IMR-90 (cell line): ENCODE measurements at regions not wholly inside any gene's neighbourhood (a gene's known extent, or its start where the extent isn't known, plus 50 kb on each side); places are given as distances from the start of the nearest gene placed in this dataset.

Source experiments
- ATAC-seq: fragments of 200-7000 bp; cut with Tn5 transposase; 2 replicates; pipeline ENCODE4 v1.9.1; 2020; ENCODE audit warnings: low read depth, mild to moderate bottlenecking, moderate library complexity
- BruUV-seq: library from RNA; stranded (reverse); fragments of 400-500 nt; replicated peaks from 2 replicates; lab custom pipeline; 2021; lab: Mats Ljungman, UMichigan
- CTCF ChIA-PET: fragments of 300-600 bp; formaldehyde crosslinking; extraction: SDS; loops from one replicate; lab custom pipeline; 2021; ENCODE audit warnings: antibody characterized with exemption; lab: Yijun Ruan, JAX
- POLR2A ChIA-PET: fragments of 300-600 bp; sonication (Branson Sonifier 250); formaldehyde crosslinking; loops from one replicate; lab custom pipeline; 2022; ENCODE audit warnings: antibody characterized with exemption; ENCODE audit not compliant: unreplicated experiment; lab: Charles Lee
- DNase-seq: peaks from one replicate; pipeline ENCODE4 v3.0.0; 2013
- H2AFZ ChIP-seq: replicated peaks from 2 replicates; pipeline ENCODE3; 2013; ENCODE audit warnings: low read length, mild to moderate bottlenecking; ENCODE audit not compliant: poor library complexity
- H2AK5ac ChIP-seq: 2 replicates; pipeline ENCODE4 v1.6.1; 2013; ENCODE audit warnings: low read depth, low read length, inconsistent platforms
- H2AK9ac ChIP-seq: replicated peaks from 2 replicates; pipeline ENCODE3; 2013; ENCODE audit warnings: mild to moderate bottlenecking, low read depth, low read length, moderate library complexity; ENCODE audit not compliant: poor library complexity
- H2BK120ac ChIP-seq: 2 replicates; pipeline ENCODE4 v1.6.1; 2013; ENCODE audit warnings: low read depth, low read length, inconsistent platforms
- H2BK15ac ChIP-seq: 3 replicates; pipeline ENCODE4 v1.6.1; 2013; ENCODE audit warnings: low read depth, low read length, inconsistent platforms
- H2BK20ac ChIP-seq: 2 replicates; pipeline ENCODE4 v1.6.1; 2013; ENCODE audit warnings: low read depth, mild to moderate bottlenecking, inconsistent platforms, low read length, moderate library complexity
- H2BK5ac ChIP-seq: 2 replicates; pipeline ENCODE4 v1.6.1; 2013; ENCODE audit warnings: mild to moderate bottlenecking, low read depth, low read length, inconsistent platforms; ENCODE audit not compliant: poor library complexity, severe bottlenecking
- H3K14ac ChIP-seq: replicated peaks from 2 replicates; pipeline ENCODE4 v1.6.1; 2013; ENCODE audit warnings: low read depth, low read length, inconsistent platforms
- H3K18ac ChIP-seq: 2 replicates; pipeline ENCODE4 v1.6.1; 2013; ENCODE audit warnings: low read depth, low read length, control low read depth
- H3K23ac ChIP-seq: 2 replicates; pipeline ENCODE4 v1.6.1; 2013; ENCODE audit warnings: low read depth, low read length, inconsistent platforms
- H3K27ac ChIP-seq: 2 replicates; pipeline ENCODE4 v1.5.1; 2013; ENCODE audit warnings: mild to moderate bottlenecking, control low read depth, low read length; ENCODE audit not compliant: insufficient read depth
- H3K27me3 ChIP-seq: 2 replicates; pipeline ENCODE4 v1.6.1; 2013; ENCODE audit warnings: low read length; ENCODE audit not compliant: control insufficient read depth, insufficient read depth
- H3K36me3 ChIP-seq: 2 replicates; pipeline ENCODE4 v1.6.1; 2013; ENCODE audit warnings: low read length, mixed read lengths; ENCODE audit not compliant: control insufficient read depth, insufficient read depth
- H3K4ac ChIP-seq: 2 replicates; pipeline ENCODE4 v1.6.1; 2013; ENCODE audit warnings: low read depth, low read length, inconsistent platforms
- H3K4me1 ChIP-seq: 2 replicates; pipeline ENCODE4 v1.6.1; 2013; ENCODE audit warnings: low read length, mixed read lengths; ENCODE audit not compliant: control insufficient read depth, insufficient read depth
- H3K4me2 ChIP-seq: 2 replicates; pipeline ENCODE4 v1.6.1; 2013; ENCODE audit warnings: low read depth, mild to moderate bottlenecking, control low read depth, low read length, moderate library complexity
- H3K4me3 ChIP-seq: 2 replicates; pipeline ENCODE4 v1.5.1; 2013; ENCODE audit warnings: low read depth, mild to moderate bottlenecking, control low read depth, low read length, moderate library complexity; ENCODE audit not compliant: insufficient read depth
- H3K56ac ChIP-seq: 2 replicates; pipeline ENCODE4 v1.6.1; 2013; ENCODE audit warnings: low read length, inconsistent platforms; ENCODE audit not compliant: insufficient read depth; ENCODE audit errors: extremely low read depth
- H3K79me1 ChIP-seq, 2 experiments: 2 replicates each; pipeline ENCODE4 v1.6.1; 2013; ENCODE audit warnings: low read length in 2 of 2, inconsistent platforms in 1 of 2, low read depth in 1 of 2
- H3K9ac ChIP-seq: 2 replicates; pipeline ENCODE4 v1.6.1; 2013; ENCODE audit warnings: low read depth, low read length, control low read depth
- H3K9me1 ChIP-seq: 2 replicates; pipeline ENCODE4 v1.6.1; 2013; ENCODE audit warnings: low read length, inconsistent platforms; ENCODE audit not compliant: insufficient read depth
- H3K9me3 ChIP-seq: 2 replicates; pipeline ENCODE4 v1.6.1; 2013; ENCODE audit warnings: low read length; ENCODE audit not compliant: control insufficient read depth, insufficient read depth
- H4K20me1 ChIP-seq: 2 replicates; pipeline ENCODE4 v1.6.1; 2013; ENCODE audit warnings: low read length, inconsistent platforms; ENCODE audit not compliant: insufficient read depth
- H4K5ac ChIP-seq: 2 replicates; pipeline ENCODE4 v1.6.1; 2013; ENCODE audit warnings: mild to moderate bottlenecking, low read depth, low read length, control low read depth
- H4K8ac ChIP-seq, 2 experiments: 2 replicates each; pipeline ENCODE4 v1.6.1; 2013; ENCODE audit warnings: low read depth in 2 of 2, low read length in 2 of 2, control low read depth in 1 of 2, inconsistent platforms in 1 of 2
- H4K91ac ChIP-seq: 2 replicates; pipeline ENCODE4 v1.6.1; 2013; ENCODE audit warnings: low read depth, low read length, inconsistent platforms; ENCODE audit not compliant: insufficient read depth
- CEBPB ChIP-seq: IDR thresholded peaks from 2 replicates; pipeline ENCODE4 v1.6.1; 2012; ENCODE audit warnings: low read depth, low read length, improper control_type of control experiment
- RCOR1 ChIP-seq: IDR thresholded peaks from 2 replicates; pipeline ENCODE4 v1.6.1; 2012; ENCODE audit warnings: mild to moderate bottlenecking, low read length, improper control_type of control experiment; ENCODE audit not compliant: insufficient replicate concordance
- USF2 ChIP-seq: fragments of 150-350 bp; IDR thresholded peaks from 2 replicates; pipeline ENCODE4 v1.6.1; 2017; ENCODE audit warnings: mild to moderate bottlenecking, antibody characterized with exemption, low read length, low read depth
- WGBS, 2 experiments: methylation state at CpG; one replicate each; pipeline versions ENCODE4 v1.1.5 to v1.1.7; 2013; ENCODE audit warnings: missing lambda C conversion rate in 2 of 2; ENCODE audit not compliant: insufficient read length in 1 of 2; ENCODE audit errors: extremely low coverage in 2 of 2; 5-methylcytosine and 5-hydroxymethylcytosine counted together
- dilution Hi-C: fragments of 300-500 bp; cut with HindIII; formaldehyde crosslinking; loops from one replicate; pipeline ENCODE4 v1.14.3; 2018; ENCODE audit warnings: low sequenced_read_pairs; ENCODE audit not compliant: unreplicated experiment
- in situ Hi-C: fragments of 300-500 bp; cut with MboI; formaldehyde crosslinking; loops from 3 replicates; pipeline ENCODE4 v1.14.3; 2019; ENCODE audit warnings: low sequenced_read_pairs, inconsistent platforms, mixed read lengths
- intact Hi-C: fragments of 100-400 bp; cut with micrococcal nuclease; formaldehyde crosslinking; loops from 2 replicates; pipeline ENCODE4 v1.10.0; 2022

DNA sequence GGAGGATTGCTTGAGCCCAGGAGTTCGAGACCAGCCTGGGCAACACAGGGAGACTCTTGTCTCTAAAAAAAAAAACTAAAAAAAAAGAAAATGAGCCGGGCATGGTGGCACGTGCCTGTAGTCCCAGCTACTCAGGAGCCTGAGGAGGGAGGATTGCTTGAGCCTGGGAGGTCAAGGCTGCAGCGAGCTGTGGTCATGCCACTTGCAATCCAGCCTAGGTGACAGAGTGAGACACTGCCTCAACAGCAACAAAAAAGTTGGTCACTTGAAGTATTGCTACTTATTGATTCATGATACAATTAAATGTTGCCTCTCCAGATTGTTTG, 57.9 kb upstream of the CXADR start:
- DNase-seq (no peak), ATAC-seq (no peak)
- no peak overlapping the region for H2BK15ac ChIP-seq
- no peak overlapping the region for H3K14ac ChIP-seq
- H3K36me3 ChIP-seq: no peaks in the 10 kb centered on the region
- WGBS, 2 experiments: 83% methylated on average over 1 of the region's 4 CpGs; no CpG with 5 or more reads in 1 of the 2 experiments
- no peaks in the 10 kb centered on the region for H3K9me3 ChIP-seq
- no peaks in the 10 kb centered on the region; the same call in 1 of the 2 replicates for H4K20me1 ChIP-seq
- no peak for TF ChIP-seq RCOR1
- TF ChIP-seq CEBPB: no peak
- TF ChIP-seq USF2: no peak
- H3K79me1 ChIP-seq: no peaks in the 10 kb centered on the region
- H2AK5ac ChIP-seq: no peak overlapping the region
- no peak overlapping the region for H3K56ac ChIP-seq
- in situ Hi-C loops (loop anchor here (25.0 kb wide), 2 partner anchors 382 to 893 kb away; no protein-coding TSS in a partner anchor), dilution Hi-C loops (no loop called here), intact Hi-C loops (no loop called here)
- H3K4me1 ChIP-seq: peaks cover 5% of the 10 kb centered on the region; the same call in 1 of the 2 replicates
- H4K8ac ChIP-seq: no peak overlapping the region
- no peak overlapping the region for H3K4ac ChIP-seq
- H3K4me2 ChIP-seq: no peak overlapping the region
- H3K9me1 ChIP-seq: peaks cover 5% of the 10 kb centered on the region; the same call in 1 of the 2 replicates
- ChIA-PET POLR2A (no interaction called here), CTCF (no interaction called here)
- no peak overlapping the region for H3K9ac ChIP-seq
- H2BK120ac ChIP-seq: no peak overlapping the region
- H3K27ac ChIP-seq: no peak overlapping the region
- H3K18ac ChIP-seq: no peak overlapping the region
- no peak overlapping the region for H4K91ac ChIP-seq
- no peak overlapping the region for H2AFZ ChIP-seq
- H3K27me3 ChIP-seq: no peaks in the 10 kb centered on the region
- no peak overlapping the region for H2BK20ac ChIP-seq
- H3K4me3 ChIP-seq: no peak overlapping the region
- no peak overlapping the region for H4K5ac ChIP-seq
- H2BK5ac ChIP-seq: no peak overlapping the region
- H2AK9ac ChIP-seq: no peak overlapping the region
- BruUV-seq: no TSS peak
- no peak overlapping the region for H3K23ac ChIP-seq
